GM21515 (cell line): ENCODE measurements at regions not wholly inside any gene's neighbourhood (a gene's known extent, or its start where the extent isn't known, plus 50 kb on each side); places are given as distances from the start of the nearest gene placed in this dataset.
A peak's percentile ranks its signal among the peaks of the same experiment; 100 is the strongest.

ENCODE experiments used
- ATAC-seq: cut with Tn5 transposase; IDR thresholded peaks from one replicate; pipeline ENCODE4 v1.9.1; 2021; ENCODE audit not compliant: unreplicated experiment

GRCh38 chr3:194768586-194768985 lies 82.9 kb downstream of the FAM43A start:
- no peak for ATAC-seq

GRCh38 chr3:194769020-194769643 lies 83.4 kb downstream of the FAM43A start:
- ATAC-seq, result peak; percentile 97

DNA sequence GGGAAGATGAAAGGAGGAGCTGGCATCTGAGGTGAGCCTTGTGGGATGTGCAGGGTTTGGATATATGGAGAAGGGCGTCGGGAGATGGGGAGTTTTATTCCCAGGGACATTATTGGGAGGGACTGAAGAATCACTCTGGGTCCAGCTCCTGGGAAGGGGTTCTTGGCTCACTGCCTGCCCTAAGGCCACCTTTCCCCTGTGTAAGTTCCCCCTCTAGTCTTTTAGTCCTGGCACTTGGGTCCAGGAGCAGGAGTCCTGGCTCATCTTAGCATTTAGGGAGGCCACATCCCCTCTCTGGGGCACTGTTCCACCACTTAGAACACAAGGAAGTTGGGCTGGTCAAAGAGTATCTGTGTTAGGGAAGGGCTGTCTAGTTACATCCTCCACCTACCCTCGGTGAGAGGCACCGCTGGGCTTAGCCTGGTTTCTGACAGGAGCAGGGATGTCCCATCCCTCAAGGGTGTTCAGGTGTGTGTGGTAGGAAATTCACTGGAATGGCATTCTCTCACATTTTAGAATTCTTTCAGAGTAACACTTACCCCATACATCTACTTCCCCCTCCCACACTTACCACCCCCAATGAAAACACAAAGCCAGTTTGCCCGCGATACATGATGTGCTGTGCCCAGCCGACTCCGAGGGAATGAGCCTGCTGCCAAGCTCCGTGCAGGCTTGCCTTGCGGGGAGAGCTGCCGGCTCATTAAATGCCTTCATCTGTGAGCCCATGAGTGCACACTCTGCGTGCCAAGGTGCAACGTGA lies 86.7 kb downstream of the FAM43A start:
- ATAC-seq, result no peak

DNA sequence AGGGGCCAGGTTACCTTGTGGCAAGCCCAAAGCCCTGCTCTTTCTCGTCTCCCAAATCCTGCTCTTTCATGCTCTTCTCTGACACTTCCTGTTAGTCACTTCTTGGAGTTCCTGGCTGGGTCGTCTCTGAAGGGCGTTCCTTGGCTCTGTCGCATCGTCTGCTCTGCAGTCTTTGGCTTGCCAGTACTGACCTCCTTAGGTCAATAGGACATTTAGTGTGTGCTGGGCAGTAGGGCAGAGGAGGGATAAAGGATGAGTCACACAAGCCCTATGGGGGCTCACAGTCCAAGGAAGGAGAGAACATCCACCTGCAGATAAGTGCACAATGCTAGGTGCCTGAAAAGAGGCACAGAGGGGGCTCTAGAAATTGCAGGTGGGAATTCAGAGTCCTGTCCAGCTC lies 87.5 kb downstream of the FAM43A start:
- ATAC-seq, result no peak

- ATAC-seq, result no peak
Observed at GRCh38 chr3:194773771-194774455, 88.2 kb downstream of the FAM43A start.

GRCh38 chr3:194775266-194775665 lies 89.6 kb downstream of the FAM43A start:
- ATAC-seq, result no peak

DNA sequence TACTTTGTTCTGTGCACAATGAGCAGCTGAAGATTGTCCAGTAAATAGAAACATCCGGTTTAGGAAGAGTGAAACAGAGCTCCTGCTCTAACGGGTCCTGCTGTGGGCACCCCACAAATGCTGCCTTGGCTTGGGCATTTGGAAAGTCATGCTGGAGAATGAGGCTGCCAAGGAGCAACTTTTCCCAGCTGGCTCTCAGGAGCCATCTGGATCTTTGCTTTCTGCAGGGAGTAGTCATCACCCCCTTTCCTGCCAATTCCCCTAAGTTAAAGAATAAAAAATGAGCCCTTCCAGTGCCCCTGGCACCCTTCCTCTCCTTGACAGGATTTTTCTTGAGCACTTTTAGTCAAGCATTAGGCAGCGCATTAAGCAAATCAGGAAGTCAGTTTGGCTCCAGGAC lies 90.0 kb downstream of the FAM43A start:
- no peak for ATAC-seq

GRCh38 chr3:194777729-194778128 lies 92.0 kb downstream of the FAM43A start:
- no peak for ATAC-seq

GRCh38 chr3:194779729-194780224 lies 94.1 kb downstream of the FAM43A start:
- no peak for ATAC-seq

DNA sequence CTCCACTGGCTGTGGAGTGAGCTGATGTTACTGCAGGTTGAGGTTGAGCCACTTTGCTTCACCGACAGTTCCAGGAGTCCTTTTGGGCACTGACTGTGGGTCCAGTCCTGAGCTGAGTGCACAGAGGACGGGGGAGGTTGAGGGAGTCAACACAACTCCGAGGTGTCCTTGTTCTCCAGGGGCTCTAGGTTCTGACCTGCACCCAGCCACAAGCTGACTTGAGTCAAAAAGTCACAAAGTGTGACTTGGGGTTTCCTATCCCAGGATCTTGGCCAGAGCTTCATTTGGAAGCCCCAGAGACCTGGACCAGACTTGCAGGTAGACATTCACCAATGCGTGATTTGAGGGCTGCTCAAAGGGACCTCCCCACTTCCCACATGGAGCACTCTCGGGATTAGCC lies 95.0 kb downstream of the FAM43A start:
- no peak for ATAC-seq

DNA sequence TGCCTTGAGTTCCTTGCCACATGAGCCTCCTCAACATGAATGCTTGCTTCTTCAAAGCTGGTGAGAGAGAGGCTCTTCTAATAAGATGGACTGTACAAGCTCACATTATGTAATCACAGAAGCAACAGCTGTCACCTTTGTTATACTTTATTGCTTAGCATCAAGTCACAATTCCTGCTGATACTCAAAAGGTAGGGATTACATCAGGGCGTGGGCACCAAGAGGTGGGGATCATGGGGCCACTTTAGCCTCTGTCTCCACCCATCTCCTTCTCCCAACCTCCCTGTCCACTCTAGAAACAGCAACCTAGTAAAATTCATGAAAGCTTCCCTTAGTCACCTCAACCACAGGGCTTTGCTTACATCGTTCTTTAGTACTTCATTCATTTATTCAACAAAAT lies 95.9 kb downstream of the FAM43A start:
- no peak for ATAC-seq

DNA sequence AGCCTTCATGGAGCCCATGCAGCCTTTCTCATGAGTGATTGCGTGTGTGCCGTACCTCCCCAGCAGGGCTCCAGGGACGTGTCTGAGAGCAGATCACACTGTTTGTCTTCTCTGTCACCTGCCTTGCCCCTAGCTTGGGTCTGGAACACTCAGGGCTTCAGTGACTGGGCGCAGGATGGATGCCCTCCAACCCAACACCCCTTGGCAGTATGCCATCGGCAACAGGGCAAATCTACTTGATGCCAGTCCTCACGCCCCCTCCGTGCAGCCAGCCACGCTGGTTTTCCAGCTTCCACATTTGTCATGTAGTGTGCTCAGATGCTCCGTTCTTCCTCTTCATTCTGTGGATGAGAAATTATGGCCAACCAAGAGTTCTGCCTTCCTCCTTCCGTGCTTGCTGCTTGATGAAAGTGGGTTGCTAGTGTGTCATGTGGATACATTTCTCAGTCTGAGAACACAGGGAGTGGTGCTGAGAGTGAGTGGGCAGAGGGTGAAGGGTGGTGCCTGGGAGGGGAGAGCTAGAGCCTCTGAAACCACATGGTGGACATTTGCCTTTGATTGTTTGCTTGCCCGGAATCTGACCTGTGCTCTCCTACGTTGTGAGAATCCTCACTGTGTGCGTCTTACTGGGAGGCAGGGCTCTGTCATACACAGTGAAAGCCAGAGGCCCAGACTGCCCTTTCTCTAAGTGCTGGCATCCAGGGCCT lies 97.2 kb downstream of the FAM43A start:
- no peak for ATAC-seq

GRCh38 chr3:194784361-194784760 lies 98.7 kb downstream of the FAM43A start:
- ATAC-seq, result no peak

GRCh38 chr3:194785315-194785714 lies 99.6 kb downstream of the FAM43A start:
- no peak for ATAC-seq

DNA sequence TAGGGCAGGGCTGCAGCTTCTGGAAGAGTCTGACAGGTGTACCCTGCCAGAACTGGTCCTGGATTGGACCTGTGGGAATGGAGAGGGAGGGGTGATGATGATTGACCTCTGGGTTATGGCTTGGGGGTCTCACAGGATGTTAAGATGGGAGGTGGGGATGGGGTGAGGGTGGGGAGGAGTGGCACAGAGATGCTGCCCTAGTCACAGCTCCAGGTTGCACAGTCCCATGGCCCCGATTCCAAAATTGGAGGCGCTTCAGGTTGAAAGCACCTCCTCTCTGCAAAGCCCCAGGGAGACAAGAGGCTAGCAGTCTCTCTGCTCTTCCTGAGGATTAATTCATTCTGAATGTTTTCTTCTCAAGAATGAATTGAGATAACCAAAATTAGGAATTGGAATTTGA lies 101.4 kb downstream of the FAM43A start:
- no peak for ATAC-seq

GRCh38 chr3:194787650-194788049 lies 102.0 kb downstream of the FAM43A start:
- ATAC-seq, result no peak

DNA sequence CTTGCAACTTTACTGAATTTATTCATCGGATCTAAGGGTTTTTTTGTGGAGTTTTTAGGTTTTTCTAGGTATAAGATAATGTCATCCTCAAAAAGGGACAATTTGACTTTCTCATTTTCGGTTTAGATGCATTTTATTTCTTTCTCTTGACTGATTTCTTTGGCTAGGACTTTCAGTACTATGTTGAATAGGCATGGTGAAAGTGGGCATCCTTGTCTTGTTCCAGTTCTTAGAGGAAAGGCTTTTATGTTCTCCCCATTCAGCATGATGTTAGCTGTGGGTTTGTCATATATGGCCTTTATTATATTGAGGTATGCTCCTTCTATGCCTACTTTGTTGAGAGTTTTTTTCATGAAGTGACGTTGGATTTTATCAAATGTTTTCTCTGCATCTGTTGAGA lies 106.7 kb downstream of the FAM43A start:
- ATAC-seq, result no peak

DNA sequence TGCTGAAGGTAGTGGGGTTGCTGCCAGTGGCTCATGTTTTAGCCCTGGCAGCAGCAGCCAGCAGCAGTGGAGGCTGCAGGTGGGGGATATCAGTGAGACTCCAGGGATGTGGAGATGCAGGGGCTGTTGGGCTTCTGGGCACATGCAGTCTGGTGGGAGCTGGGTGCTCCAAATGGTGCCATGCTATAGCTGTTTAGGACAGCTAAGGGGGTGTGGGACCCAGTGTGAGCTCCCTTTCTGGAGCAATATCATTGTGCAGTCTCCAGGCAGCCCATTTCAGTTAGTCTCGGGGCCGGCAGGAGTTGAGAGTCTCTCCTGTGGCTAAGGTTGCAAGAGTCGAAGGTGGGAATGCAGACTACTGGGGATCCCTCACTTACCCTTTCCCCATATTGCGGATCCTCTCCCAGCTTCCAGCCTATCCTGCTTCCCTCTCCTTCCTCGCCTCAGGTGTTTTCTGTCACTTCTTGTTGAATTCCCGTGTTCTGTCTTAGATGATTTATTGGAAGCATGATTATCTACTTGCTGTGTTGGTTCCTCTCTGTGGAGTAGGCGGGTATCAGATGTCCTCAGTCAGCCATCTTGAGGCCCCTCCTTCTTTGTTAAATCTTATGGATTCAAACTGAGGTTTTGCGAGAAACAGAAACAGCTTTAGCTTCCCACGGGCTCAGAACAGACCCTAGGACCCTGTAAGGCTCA lies 112.0 kb downstream of the FAM43A start:
- ATAC-seq, result no peak

GRCh38 chr3:194798486-194798885 lies 112.8 kb downstream of the FAM43A start:
- no peak for ATAC-seq

- ATAC-seq, result no peak
Observed at GRCh38 chr3:194800002-194800401, 114.3 kb downstream of the FAM43A start.
